ENCODE measurements at regions not wholly inside any gene's neighbourhood (a gene's known extent, or its start where the extent isn't known, plus 50 kb on each side); places are given as distances from the start of the nearest gene placed in this dataset.

DNA sequence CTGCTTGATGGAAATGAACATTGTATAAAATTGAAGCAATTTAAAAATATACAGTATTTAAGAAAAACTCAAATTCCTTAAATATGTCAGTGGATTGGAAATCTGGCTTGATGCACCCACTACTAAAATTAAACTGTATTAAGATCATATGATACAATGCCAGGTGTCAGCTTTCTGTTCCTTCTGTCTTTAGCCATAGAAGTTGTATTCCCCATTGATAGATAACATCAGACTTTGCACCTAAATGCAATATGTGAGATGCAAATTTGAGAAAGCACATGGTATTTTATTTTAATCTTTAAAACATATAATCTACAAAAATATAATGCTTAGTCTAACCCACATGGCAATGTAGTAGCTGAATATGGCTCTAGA lies 697.4 kb upstream of the WWC1 start:
- H3K27me3 ChIP-seq (ENCODE audit: low read length), result no peaks in the 10 kb centered on the region; the same call in 1 of the 2 replicates
- H3K79me2 ChIP-seq (ENCODE audit: insufficient read depth, low read length), result no peaks in the 10 kb centered on the region
- H3K9me3 ChIP-seq (ENCODE audit: insufficient read depth, low read length), result no peaks in the 10 kb centered on the region
- no peak overlapping the region for H3K4me3 ChIP-seq (ENCODE audit: insufficient read depth, low read length, poor library complexity, severe bottlenecking)
- no peak overlapping the region for H3K9ac ChIP-seq (ENCODE audit: low read length)
- H3K9me2 ChIP-seq (replicated peaks; ENCODE audit: insufficient read depth, low read length), result no peaks in the 10 kb centered on the region
- H3K36me3 ChIP-seq (ENCODE audit: low read length), result no peaks in the 10 kb centered on the region
- H2AFZ ChIP-seq (ENCODE audit: low read depth, low read length, severe bottlenecking), result no peak overlapping the region
- H3F3A ChIP-seq (ENCODE audit: insufficient read depth), result no peaks in the 10 kb centered on the region
- no peaks in the 10 kb centered on the region for H4K20me1 ChIP-seq (ENCODE audit: low read depth, low read length)
- H3K4me2 ChIP-seq (ENCODE audit: low read depth, low read length, poor library complexity, severe bottlenecking), result no peak overlapping the region
- TF ChIP-seq EZH2phosphoT487 (conservative IDR thresholded peaks at IDR 0.05; ENCODE audit: low read length), result no peak
- TF ChIP-seq, protein P1, sequence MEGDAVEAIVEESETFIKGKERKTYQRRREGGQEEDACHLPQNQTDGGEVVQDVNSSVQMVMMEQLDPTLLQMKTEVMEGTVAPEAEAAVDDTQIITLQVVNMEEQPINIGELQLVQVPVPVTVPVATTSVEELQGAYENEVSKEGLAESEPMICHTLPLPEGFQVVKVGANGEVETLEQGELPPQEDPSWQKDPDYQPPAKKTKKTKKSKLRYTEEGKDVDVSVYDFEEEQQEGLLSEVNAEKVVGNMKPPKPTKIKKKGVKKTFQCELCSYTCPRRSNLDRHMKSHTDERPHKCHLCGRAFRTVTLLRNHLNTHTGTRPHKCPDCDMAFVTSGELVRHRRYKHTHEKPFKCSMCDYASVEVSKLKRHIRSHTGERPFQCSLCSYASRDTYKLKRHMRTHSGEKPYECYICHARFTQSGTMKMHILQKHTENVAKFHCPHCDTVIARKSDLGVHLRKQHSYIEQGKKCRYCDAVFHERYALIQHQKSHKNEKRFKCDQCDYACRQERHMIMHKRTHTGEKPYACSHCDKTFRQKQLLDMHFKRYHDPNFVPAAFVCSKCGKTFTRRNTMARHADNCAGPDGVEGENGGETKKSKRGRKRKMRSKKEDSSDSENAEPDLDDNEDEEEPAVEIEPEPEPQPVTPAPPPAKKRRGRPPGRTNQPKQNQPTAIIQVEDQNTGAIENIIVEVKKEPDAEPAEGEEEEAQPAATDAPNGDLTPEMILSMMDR (IDR thresholded peaks at IDR 0.05; ENCODE audit: insufficient read depth, low read length, poor library complexity, severe bottlenecking), result no peak
- H3K27ac ChIP-seq (ENCODE audit: low read depth, low read length), result no peak overlapping the region

DNA sequence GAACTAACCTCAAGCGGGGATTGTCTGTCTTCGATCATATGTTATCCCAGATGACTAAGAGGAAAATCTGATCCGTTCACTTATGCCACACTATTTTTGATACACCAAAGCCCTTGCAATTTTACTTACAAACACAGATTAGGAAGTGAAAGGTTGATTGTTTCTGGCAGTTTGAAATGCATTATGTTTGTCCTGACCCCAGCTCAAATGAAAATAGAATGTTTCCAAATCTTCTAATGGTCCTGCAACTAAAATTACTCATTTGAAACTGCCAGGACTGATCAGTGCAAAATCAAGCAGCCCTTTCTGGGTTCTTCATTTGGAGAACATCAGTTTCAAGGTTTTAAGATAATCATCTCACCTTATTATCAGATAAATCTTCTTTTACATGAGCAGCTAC lies 696.7 kb upstream of the WWC1 start:
- H3K4me2 ChIP-seq (ENCODE audit: low read depth, low read length, poor library complexity, severe bottlenecking), result no peak overlapping the region
- no peaks in the 10 kb centered on the region for H3K9me3 ChIP-seq (ENCODE audit: insufficient read depth, low read length)
- H4K20me1 ChIP-seq (ENCODE audit: low read depth, low read length), result no peaks in the 10 kb centered on the region
- H3K79me2 ChIP-seq (ENCODE audit: insufficient read depth, low read length), result no peaks in the 10 kb centered on the region
- H3K9ac ChIP-seq (ENCODE audit: low read length), result no peak overlapping the region
- no peaks in the 10 kb centered on the region; the same call in 1 of the 2 replicates for H3K27me3 ChIP-seq (ENCODE audit: low read length)
- no peaks in the 10 kb centered on the region for H3F3A ChIP-seq (ENCODE audit: insufficient read depth)
- no peak for TF ChIP-seq EZH2phosphoT487 (conservative IDR thresholded peaks at IDR 0.05; ENCODE audit: low read length)
- TF ChIP-seq, protein P1 (IDR thresholded peaks at IDR 0.05; ENCODE audit: insufficient read depth, low read length, poor library complexity, severe bottlenecking), result no peak
- H2AFZ ChIP-seq (ENCODE audit: low read depth, low read length, severe bottlenecking), result no peak overlapping the region
- H3K4me3 ChIP-seq (ENCODE audit: insufficient read depth, low read length, poor library complexity, severe bottlenecking), result no peak overlapping the region
- no peak overlapping the region for H3K27ac ChIP-seq (ENCODE audit: low read depth, low read length)
- no peaks in the 10 kb centered on the region for H3K9me2 ChIP-seq (replicated peaks; ENCODE audit: insufficient read depth, low read length)
- no peaks in the 10 kb centered on the region for H3K36me3 ChIP-seq (ENCODE audit: low read length)

DNA sequence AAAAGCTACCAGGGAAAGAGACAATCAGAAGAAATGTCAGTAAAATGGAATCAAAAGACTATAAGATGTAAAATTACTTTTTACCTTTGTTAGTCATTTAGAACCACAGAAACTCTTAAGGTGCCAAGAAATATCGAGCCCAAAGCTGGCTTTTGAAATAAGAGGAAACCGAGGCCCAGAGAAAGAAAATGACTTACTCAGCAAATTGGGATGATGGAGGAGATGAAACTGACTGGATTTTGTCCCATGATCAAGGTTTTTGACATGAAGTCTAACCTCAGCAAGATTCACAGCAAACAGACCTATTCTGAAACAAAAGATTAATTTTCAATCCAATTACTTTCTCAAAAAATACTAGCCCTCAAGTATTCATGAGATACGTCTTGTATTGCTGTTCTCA lies 696.2 kb upstream of the WWC1 start:
- no peak for TF ChIP-seq EZH2phosphoT487 (conservative IDR thresholded peaks at IDR 0.05; ENCODE audit: low read length)
- TF ChIP-seq, protein P1 (IDR thresholded peaks at IDR 0.05; ENCODE audit: insufficient read depth, low read length, poor library complexity, severe bottlenecking), result no peak
- Histone ChIP-seq H3K9ac (ENCODE audit: low read length) (no peak overlapping the region), H3K4me2 (ENCODE audit: low read depth, low read length, poor library complexity, severe bottlenecking) (no peak overlapping the region), H3K9me2 (replicated peaks; ENCODE audit: insufficient read depth, low read length) (no peaks in the 10 kb centered on the region), H3K79me2 (ENCODE audit: insufficient read depth, low read length) (no peaks in the 10 kb centered on the region), H3K27ac (ENCODE audit: low read depth, low read length) (no peak overlapping the region), H3K36me3 (ENCODE audit: low read length) (no peaks in the 10 kb centered on the region), H4K20me1 (ENCODE audit: low read depth, low read length) (no peaks in the 10 kb centered on the region), H3K4me3 (ENCODE audit: insufficient read depth, low read length, poor library complexity, severe bottlenecking) (no peak overlapping the region), H2AFZ (ENCODE audit: low read depth, low read length, severe bottlenecking) (no peak overlapping the region), H3K9me3 (ENCODE audit: insufficient read depth, low read length) (no peaks in the 10 kb centered on the region), H3F3A (ENCODE audit: insufficient read depth) (no peaks in the 10 kb centered on the region), H3K27me3 (ENCODE audit: low read length) (no peaks in the 10 kb centered on the region; the same call in 1 of the 2 replicates)

All from SU-DHL-6 (cell line).